ENCODE measurements at regions not wholly inside any gene's neighbourhood (a gene's known extent, or its start where the extent isn't known, plus 50 kb on each side); places are given as distances from the start of the nearest gene placed in this dataset.

- Histone ChIP-seq H3K27ac (replicated peaks) (no peak overlapping the region), H3K4me3 (replicated peaks; ENCODE audit: insufficient read depth, low read length) (no peak overlapping the region), H3K27me3 (ENCODE audit: insufficient read depth, poor library complexity, severe bottlenecking) (peaks cover 13% of the 10 kb centered on the region)
- no peak for TF ChIP-seq REST (IDR thresholded peaks at IDR 0.05; ENCODE audit: insufficient replicate concordance, low read depth)
- no peak for TF ChIP-seq POLR2AphosphoS5 (IDR thresholded peaks at IDR 0.05; ENCODE audit: low read depth)
- no peak for TF ChIP-seq SPI1 (IDR thresholded peaks at IDR 0.05; ENCODE audit: borderline replicate concordance, low read depth)
- TF ChIP-seq CTCF (IDR thresholded peaks at IDR 0.05; ENCODE audit: insufficient read depth, low read length), result no peak
- TF ChIP-seq GABPA (IDR thresholded peaks at IDR 0.05; ENCODE audit: low read depth), result no peak
- no peak for DNase-seq (ENCODE audit: low read depth in 1 of 2, low spot score in 1 of 2)
Observed at GRCh38 chr11:19352771-19353160, 112.0 kb upstream of the E2F8 start.

GRCh38 chr11:19352072-19352770, 111.5 kb upstream of the E2F8 start:
- no peak for DNase-seq (ENCODE audit: low read depth in 1 of 2, low spot score in 1 of 2)
- H3K27ac ChIP-seq (replicated peaks), result no peak overlapping the region
- H3K27me3 ChIP-seq (ENCODE audit: insufficient read depth, poor library complexity, severe bottlenecking), result peaks cover 19% of the 10 kb centered on the region
- no peak for TF ChIP-seq CTCF (IDR thresholded peaks at IDR 0.05; ENCODE audit: insufficient read depth, low read length)
- TF ChIP-seq GABPA (IDR thresholded peaks at IDR 0.05; ENCODE audit: low read depth), result no peak
- TF ChIP-seq SPI1 (IDR thresholded peaks at IDR 0.05; ENCODE audit: borderline replicate concordance, low read depth), result no peak
- no peak for TF ChIP-seq REST (IDR thresholded peaks at IDR 0.05; ENCODE audit: insufficient replicate concordance, low read depth)
- TF ChIP-seq POLR2AphosphoS5 (IDR thresholded peaks at IDR 0.05; ENCODE audit: low read depth), result no peak
- no peak overlapping the region for H3K4me3 ChIP-seq (replicated peaks; ENCODE audit: insufficient read depth, low read length)

GRCh38 chr11:19351426-19351825, 110.7 kb upstream of the E2F8 start:
- no peak for DNase-seq (ENCODE audit: low read depth in 1 of 2, low spot score in 1 of 2)
- peaks cover 25% of the 10 kb centered on the region for H3K27me3 ChIP-seq (ENCODE audit: insufficient read depth, poor library complexity, severe bottlenecking)
- H3K4me3 ChIP-seq (replicated peaks; ENCODE audit: insufficient read depth, low read length), result no peak overlapping the region
- TF ChIP-seq POLR2AphosphoS5 (IDR thresholded peaks at IDR 0.05; ENCODE audit: low read depth), result no peak
- no peak for TF ChIP-seq SPI1 (IDR thresholded peaks at IDR 0.05; ENCODE audit: borderline replicate concordance, low read depth)
- no peak for TF ChIP-seq CTCF (IDR thresholded peaks at IDR 0.05; ENCODE audit: insufficient read depth, low read length)
- TF ChIP-seq REST (IDR thresholded peaks at IDR 0.05; ENCODE audit: insufficient replicate concordance, low read depth), result no peak
- TF ChIP-seq GABPA (IDR thresholded peaks at IDR 0.05; ENCODE audit: low read depth), result no peak
- H3K27ac ChIP-seq (replicated peaks), result no peak overlapping the region

All from HL-60 (cell line).